H1 (cell line): ENCODE measurements at regions not wholly inside any gene's neighbourhood (a gene's known extent, or its start where the extent isn't known, plus 50 kb on each side); places are given as distances from the start of the nearest gene placed in this dataset.

Experiments used
- CTCF ChIA-PET: fragments of 300-600 bp; sonication (Branson Sonifier 250); formaldehyde crosslinking; loops from one replicate; lab custom pipeline; 2021; ENCODE audit not compliant: partially characterized antibody; lab: Charles Lee
- POLR2A ChIA-PET: fragments of 300-600 bp; sonication (Branson Sonifier 250); formaldehyde crosslinking; loops from one replicate; lab custom pipeline; 2021; ENCODE audit warnings: inconsistent platforms; ENCODE audit not compliant: partially characterized antibody; lab: Charles Lee
- DNase-seq, 2 experiments: peaks; one replicate each; pipeline versions ENCODE4 v3.0.0 to v3.0.0-alpha.2; 2010 to 2022; ENCODE audit warnings: low spot score in 2 of 2, low read depth in 1 of 2, mixed read lengths in 1 of 2
- FAIRE-seq: peaks from 2 replicates; lab custom pipeline; 2011; peaks lifted over from hg19 to GRCh38; lab: Jason Lieb, UNC
- H2AFZ ChIP-seq: 2 replicates; pipeline ENCODE4 v1.8.1; 2012; ENCODE audit warnings: low read length, inconsistent platforms
- H2AK5ac ChIP-seq: 2 replicates; pipeline ENCODE4 v1.6.1; 2013; ENCODE audit warnings: low read depth, low read length
- H2BK120ac ChIP-seq: replicated peaks from 2 replicates; pipeline ENCODE3; 2013; ENCODE audit warnings: low read depth, low read length, inconsistent platforms
- H2BK12ac ChIP-seq: 2 replicates; pipeline ENCODE4 v1.6.1; 2013; ENCODE audit warnings: low read depth, low read length
- H2BK15ac ChIP-seq: 2 replicates; pipeline ENCODE4 v1.6.1; 2013; ENCODE audit warnings: low read length
- H2BK20ac ChIP-seq: 2 replicates; pipeline ENCODE4 v1.6.1; 2013; ENCODE audit warnings: low read length
- H2BK5ac ChIP-seq: 2 replicates; pipeline ENCODE4 v1.6.1; 2013; ENCODE audit warnings: low read depth, low read length
- H3K14ac ChIP-seq: 2 replicates; pipeline ENCODE4 v1.6.1; 2013; ENCODE audit warnings: inconsistent platforms; ENCODE audit not compliant: insufficient read length
- H3K18ac ChIP-seq: 2 replicates; pipeline ENCODE4 v1.6.1; 2013; ENCODE audit warnings: low read length; ENCODE audit errors: extremely low read depth
- H3K23ac ChIP-seq: 2 replicates; pipeline ENCODE4 v1.6.1; 2013; ENCODE audit warnings: inconsistent platforms; ENCODE audit not compliant: insufficient read length
- H3K23me2 ChIP-seq: 2 replicates; pipeline ENCODE4 v1.6.1; 2013; ENCODE audit warnings: low read depth, low read length
- H3K27ac ChIP-seq: 2 replicates; pipeline ENCODE4 v1.6.1; 2011; ENCODE audit warnings: low read depth, low read length, inconsistent platforms
- H3K27me3 ChIP-seq, 4 experiments: replicated peaks in 1 of 4; 1 replicate in 1 of 4; 2 replicates in 3 of 4; pipeline versions ENCODE4 v1.6.1 to v1.8.1; 2011 to 2013; ENCODE audit warnings: low read length in 3 of 4, mild to moderate bottlenecking in 3 of 4, inconsistent platforms in 2 of 4, mixed read lengths in 2 of 4, moderate library complexity in 1 of 4; ENCODE audit not compliant: control insufficient read depth in 3 of 4, insufficient read depth in 3 of 4; ENCODE audit errors: extremely low read depth in 1 of 4
- H3K36me3 ChIP-seq, 4 experiments: 2 replicates each; pipeline versions ENCODE4 v1.6.1 to v1.8.1; 2011 to 2013; ENCODE audit warnings: mild to moderate bottlenecking in 4 of 4, low read length in 3 of 4, moderate library complexity in 2 of 4, control low read depth in 1 of 4, inconsistent platforms in 1 of 4; ENCODE audit not compliant: insufficient read depth in 4 of 4, control insufficient read depth in 2 of 4
- H3K4ac ChIP-seq: replicated peaks from 2 replicates; pipeline ENCODE3; 2013; ENCODE audit warnings: low read length, low read depth, mixed read lengths, inconsistent platforms; ENCODE audit not compliant: insufficient read length
- H3K4me1 ChIP-seq, 4 experiments: replicated peaks in 1 of 4; 1 replicate in 1 of 4; 2 replicates in 3 of 4; pipeline versions ENCODE4 v1.6.1 to v1.8.1; 2011 to 2013; ENCODE audit warnings: low read length in 3 of 4, inconsistent platforms in 2 of 4, mixed read lengths in 1 of 4; ENCODE audit not compliant: insufficient read depth in 4 of 4, control insufficient read depth in 3 of 4
- H3K4me2 ChIP-seq, 2 experiments: 2 replicates each; pipeline versions ENCODE4 v1.6.1 to v1.8.1; 2011 to 2013; ENCODE audit warnings: low read depth in 2 of 2, low read length in 2 of 2, control low read depth in 1 of 2, inconsistent platforms in 1 of 2, mild to moderate bottlenecking in 1 of 2; ENCODE audit not compliant: insufficient read depth in 1 of 2
- H3K4me3 ChIP-seq, 4 experiments: fragments of 200-600, 300-600 bp in 1 of 4; sonication (generic), shearing (Covaris generic), sonication (Bioruptor Twin) in 1 of 4; 2 replicates each; pipeline versions ENCODE4 v1.5.1 to v1.8.1; 2011 to 2016; ENCODE audit warnings: low read length in 4 of 4, low read depth in 3 of 4, control low read depth in 2 of 4, inconsistent platforms in 2 of 4, mild to moderate bottlenecking in 2 of 4, mixed read lengths in 1 of 4, moderate library complexity in 1 of 4; ENCODE audit not compliant: insufficient read depth in 2 of 4; ENCODE audit errors: extremely low read depth in 1 of 4
- H3K56ac ChIP-seq: replicated peaks from 2 replicates; pipeline ENCODE3; 2013; ENCODE audit warnings: low read depth, mild to moderate bottlenecking, mixed read lengths, low read length, inconsistent platforms; ENCODE audit not compliant: insufficient read length
- H3K79me1 ChIP-seq: 2 replicates; pipeline ENCODE4 v1.6.1; 2013; ENCODE audit warnings: low read depth, low read length, control low read depth
- H3K79me2 ChIP-seq, 2 experiments: 2 replicates each; pipeline versions ENCODE4 v1.6.1 to v1.8.1; 2012 to 2013; ENCODE audit warnings: low read length in 2 of 2, mild to moderate bottlenecking in 2 of 2, inconsistent platforms in 1 of 2; ENCODE audit not compliant: insufficient read depth in 2 of 2, control insufficient read depth in 1 of 2
- H3K9ac ChIP-seq, 4 experiments: replicated peaks in 1 of 4; 1 replicate in 1 of 4; 2 replicates in 3 of 4; pipeline versions ENCODE4 v1.6.1 to v1.8.1; 2011 to 2013; ENCODE audit warnings: low read depth in 3 of 4, low read length in 3 of 4, control low read depth in 2 of 4, mild to moderate bottlenecking in 2 of 4, moderate library complexity in 2 of 4, inconsistent platforms in 1 of 4; ENCODE audit errors: extremely low read depth in 1 of 4
- H3K9me3 ChIP-seq, 2 experiments: 2 replicates each; pipeline versions ENCODE4 v1.6.1 to v1.8.1; 2012 to 2013; ENCODE audit warnings: mild to moderate bottlenecking in 2 of 2, moderate library complexity in 2 of 2, control low read depth in 1 of 2, inconsistent platforms in 1 of 2, low read depth in 1 of 2, low read length in 1 of 2, mixed read lengths in 1 of 2; ENCODE audit not compliant: insufficient read depth in 2 of 2
- H4K20me1 ChIP-seq, 2 experiments: replicated peaks in 1 of 2; 2 replicates each; pipeline versions ENCODE3 to v1.8.1; 2011 to 2013; ENCODE audit warnings: inconsistent platforms in 2 of 2, low read length in 2 of 2, mild to moderate bottlenecking in 1 of 2; ENCODE audit not compliant: insufficient read depth in 2 of 2, control insufficient read depth in 1 of 2
- H4K5ac ChIP-seq: 2 replicates; pipeline ENCODE4 v1.6.1; 2013; ENCODE audit warnings: low read length, low read depth, mixed read lengths, inconsistent platforms; ENCODE audit not compliant: insufficient read length
- H4K8ac ChIP-seq: 2 replicates; pipeline ENCODE4 v1.8.0; 2013; ENCODE audit warnings: mild to moderate bottlenecking, moderate library complexity, low read length, inconsistent platforms; ENCODE audit not compliant: insufficient read depth; ENCODE audit errors: extremely low read depth
- H4K91ac ChIP-seq: replicated peaks from 2 replicates; pipeline ENCODE3; 2013; ENCODE audit warnings: low read length, mixed read lengths, inconsistent platforms; ENCODE audit not compliant: insufficient read length
- FOSL1 ChIP-seq: IDR thresholded peaks from 2 replicates; pipeline ENCODE4 v1.6.1; 2011; ENCODE audit warnings: mild to moderate bottlenecking, low read depth, low read length, moderate library complexity; ENCODE audit not compliant: insufficient read depth
- HDAC2 ChIP-seq, 2 experiments: fragments of 300-600 bp in 1 of 2; sonication (generic) in 1 of 2; IDR thresholded peaks; 2 replicates each; pipeline ENCODE4 v1.6.1; 2011 to 2012; ENCODE audit warnings: low read depth in 2 of 2, low read length in 2 of 2, mild to moderate bottlenecking in 2 of 2, moderate library complexity in 2 of 2, borderline replicate concordance in 1 of 2, inconsistent platforms in 1 of 2
- TAF7 ChIP-seq: optimal IDR thresholded peaks from 2 replicates; pipeline ENCODE3; 2011; ENCODE audit warnings: low read depth, mild to moderate bottlenecking, inconsistent platforms, low read length, moderate library complexity, borderline replicate concordance
- WGBS, 2 experiments: shearing (Covaris generic) in 1 of 2; methylation state at CpG; one replicate each; pipeline versions ENCODE4 v1.1.6 to v1.1.7; 2013 to 2015; ENCODE audit warnings: low lambda C conversion rate in 2 of 2, mixed read lengths in 2 of 2, inconsistent platforms in 1 of 2, low coverage in 1 of 2, missing lambda C conversion rate in 1 of 2; ENCODE audit not compliant: insufficient replicate concordance in 2 of 2, insufficient coverage in 1 of 2, insufficient read length in 1 of 2; ENCODE audit errors: extremely low coverage in 1 of 2, missing lambda C conversion rate in 1 of 2; 5-methylcytosine and 5-hydroxymethylcytosine counted together

- no peaks in the 10 kb centered on the region for H4K20me1 ChIP-seq
- no peaks in the 10 kb centered on the region for H3K9me3 ChIP-seq
- POLR2A ChIA-PET = interaction anchor here (0.6 to 2.2 kb wide), 4 partner anchors 86 to 550 kb away, joined by 3 to 6 read pairs (median 4); no protein-coding TSS in a partner anchor
- no peak overlapping the region for H2AFZ ChIP-seq
- no peak overlapping the region for H3K4me3 ChIP-seq
- peak overlapping the region; percentile 50 for H2BK120ac ChIP-seq
- H2BK5ac ChIP-seq = no peak overlapping the region
- WGBS, 2 experiments = 87% methylated on average over 11 of the region's 11 CpGs; no CpG with 5 or more reads in 1 of the 2 experiments
- H3K14ac ChIP-seq = no peak overlapping the region
- H2AK5ac ChIP-seq = peak overlapping the region; percentile 7; the same call in 1 of the 2 replicates
- H3K23ac ChIP-seq = no peak overlapping the region
- peak overlapping the region; percentile 86 for H2BK12ac ChIP-seq
- H4K8ac ChIP-seq = no peak overlapping the region
- peaks cover 8 to 24% (median 17%) of the 10 kb centered on the region in 4 experiments for H3K4me1 ChIP-seq
- H3K56ac ChIP-seq = no peak overlapping the region
- H3K79me1 ChIP-seq = no peaks in the 10 kb centered on the region
- H3K27me3 ChIP-seq = no peaks in the 10 kb centered on the region
- H3K4me2 ChIP-seq = no peak overlapping the region; a peak in 1 of 4 replicates
- H3K36me3 ChIP-seq = no peaks in the 10 kb centered on the region
- H3K27ac ChIP-seq = no peak overlapping the region
- no peak overlapping the region for H3K4ac ChIP-seq
- no peak overlapping the region for H4K5ac ChIP-seq
- no peak overlapping the region for H2BK15ac ChIP-seq
- DNase-seq (no peak), FAIRE-seq (no peak)
- H3K23me2 ChIP-seq = no peaks in the 10 kb centered on the region
- CTCF ChIA-PET = interaction anchor here (0.7 to 6.8 kb wide), 15 partner anchors 10 to 559 kb away, joined by 3 to 68 read pairs (median 5); no protein-coding TSS in a partner anchor
- peak overlapping the region; percentile 40; the same call in 1 of the 2 replicates for H2BK20ac ChIP-seq
- TF ChIP-seq HDAC2 (IDR thresholded peaks at IDR 0.05; ENCODE audit: borderline replicate concordance in 1 of 2, low read depth in 2 of 2, low read length in 2 of 2) = no peak
- TF ChIP-seq FOSL1 = no peak
- TF ChIP-seq TAF7 = no peak
- H3K9ac ChIP-seq = no peak overlapping the region
- no peaks in the 10 kb centered on the region for H3K79me2 ChIP-seq
- H4K91ac ChIP-seq = no peak overlapping the region
- H3K18ac ChIP-seq = no peak overlapping the region
Measured at GRCh38 chr10:63717027-63717715, 196.0 kb downstream of the REEP3 start.
